OCI-LY3 (cell line): ENCODE measurements at regions not wholly inside any gene's neighbourhood (a gene's known extent, or its start where the extent isn't known, plus 50 kb on each side); places are given as distances from the start of the nearest gene placed in this dataset.

Experiments used
- EZH2phosphoT487 ChIP-seq: fragments of 200-600 bp; shearing (Covaris generic); IDR thresholded peaks from 2 replicates; pipeline ENCODE4 v1.6.1; 2018; ENCODE audit warnings: antibody characterized with exemption, mixed run types, low read depth
- TF ChIP-seq, protein P1 (sequence below): fragments of 200-600, 300-600 bp; sonication (generic); IDR thresholded peaks from 2 replicates; pipeline ENCODE4 v1.5.1; 2014; ENCODE audit warnings: antibody characterized with exemption, low read length, low read depth

DNA sequence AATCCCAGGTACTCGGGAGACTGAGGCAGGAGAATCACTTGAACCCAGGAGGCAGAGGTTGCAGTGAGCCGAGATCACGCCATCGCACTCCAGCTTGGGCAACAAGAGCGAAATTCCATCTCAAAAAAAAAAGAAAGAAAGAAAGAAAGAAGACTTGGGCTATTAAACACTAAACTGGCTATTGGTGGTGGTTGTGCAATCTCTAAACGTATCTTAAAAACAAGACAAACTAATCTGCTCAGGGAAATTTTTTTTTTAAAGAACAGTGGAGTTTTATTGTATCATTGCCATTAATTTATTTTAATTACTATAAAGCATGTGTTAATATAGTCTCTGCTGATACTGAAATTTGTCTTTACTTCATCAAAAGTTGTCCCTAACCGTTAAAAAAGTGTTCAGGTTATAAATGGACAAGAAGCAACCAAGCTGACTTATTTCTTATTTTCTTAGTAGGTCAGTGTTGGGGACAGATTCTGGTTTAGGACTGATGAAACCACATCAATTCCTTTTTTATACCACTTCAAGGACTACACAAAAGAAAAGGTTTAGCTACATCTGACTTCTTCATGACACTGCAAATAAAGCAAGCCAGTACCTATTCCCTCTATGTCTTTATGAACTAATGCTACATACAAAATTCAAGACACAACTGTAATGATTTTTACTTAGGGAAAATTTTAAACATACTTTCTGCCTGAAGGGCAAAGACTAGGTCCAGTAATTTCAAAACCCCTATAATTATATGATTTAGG, 68.7 kb upstream of the KRAS start:
- TF ChIP-seq, protein P1, sequence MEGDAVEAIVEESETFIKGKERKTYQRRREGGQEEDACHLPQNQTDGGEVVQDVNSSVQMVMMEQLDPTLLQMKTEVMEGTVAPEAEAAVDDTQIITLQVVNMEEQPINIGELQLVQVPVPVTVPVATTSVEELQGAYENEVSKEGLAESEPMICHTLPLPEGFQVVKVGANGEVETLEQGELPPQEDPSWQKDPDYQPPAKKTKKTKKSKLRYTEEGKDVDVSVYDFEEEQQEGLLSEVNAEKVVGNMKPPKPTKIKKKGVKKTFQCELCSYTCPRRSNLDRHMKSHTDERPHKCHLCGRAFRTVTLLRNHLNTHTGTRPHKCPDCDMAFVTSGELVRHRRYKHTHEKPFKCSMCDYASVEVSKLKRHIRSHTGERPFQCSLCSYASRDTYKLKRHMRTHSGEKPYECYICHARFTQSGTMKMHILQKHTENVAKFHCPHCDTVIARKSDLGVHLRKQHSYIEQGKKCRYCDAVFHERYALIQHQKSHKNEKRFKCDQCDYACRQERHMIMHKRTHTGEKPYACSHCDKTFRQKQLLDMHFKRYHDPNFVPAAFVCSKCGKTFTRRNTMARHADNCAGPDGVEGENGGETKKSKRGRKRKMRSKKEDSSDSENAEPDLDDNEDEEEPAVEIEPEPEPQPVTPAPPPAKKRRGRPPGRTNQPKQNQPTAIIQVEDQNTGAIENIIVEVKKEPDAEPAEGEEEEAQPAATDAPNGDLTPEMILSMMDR = no peak
- TF ChIP-seq EZH2phosphoT487 = no peak
